GM19240 (cell line): ENCODE measurements at regions not wholly inside any gene's neighbourhood (a gene's known extent, or its start where the extent isn't known, plus 50 kb on each side); places are given as distances from the start of the nearest gene placed in this dataset.
"Not testable (repeated sequence)": the region's sequence is repeated elsewhere in the genome, so short reads cannot be mapped to it uniquely, and the experiment has no call there.

Source experiments
- DNase-seq: peaks from one replicate; pipeline ENCODE4 v3.0.0; 2011; ENCODE audit warnings: low spot score; ENCODE audit not compliant: insufficient read length

GRCh38 chr4:159925770-159926169, 822.9 kb downstream of the RAPGEF2 start:
- DNase-seq = no peak

- DNase-seq = no peak
These were observed 824.0 kb downstream of the RAPGEF2 start for GRCh38 chr4:159926871-159927270.

- no peak for DNase-seq
These were observed 824.9 kb downstream of the RAPGEF2 start for GRCh38 chr4:159927781-159928180.

GRCh38 chr4:159934602-159935001, 831.7 kb downstream of the RAPGEF2 start:
- DNase-seq = not testable (repeated sequence)

GRCh38 chr4:159937595-159937994, 834.7 kb downstream of the RAPGEF2 start:
- DNase-seq = no peak

GRCh38 chr4:159939681-159940080, 836.8 kb downstream of the RAPGEF2 start:
- not testable (repeated sequence) for DNase-seq

- DNase-seq = no peak
These were observed 838.2 kb downstream of the RAPGEF2 start for GRCh38 chr4:159941076-159941475.

GRCh38 chr4:159944477-159944876, 841.6 kb downstream of the RAPGEF2 start:
- no peak for DNase-seq

- DNase-seq = no peak
These were observed 844.2 kb downstream of the RAPGEF2 start for GRCh38 chr4:159946983-159947615.

- no peak for DNase-seq
These were observed 847.8 kb downstream of the RAPGEF2 start for GRCh38 chr4:159950707-159951106.

- no peak for DNase-seq
These were observed 863.9 kb downstream of the RAPGEF2 start for GRCh38 chr4:159966746-159967145.

- not testable (repeated sequence) for DNase-seq
These were observed 874.1 kb downstream of the RAPGEF2 start for GRCh38 chr4:159976871-159977482.

GRCh38 chr4:159977907-159978617, 875.2 kb downstream of the RAPGEF2 start:
- no peak for DNase-seq

GRCh38 chr4:159979351-159979750, 876.5 kb downstream of the RAPGEF2 start:
- DNase-seq = no peak

- no peak for DNase-seq
These were observed 877.1 kb downstream of the RAPGEF2 start for GRCh38 chr4:159979953-159980352.

- DNase-seq = no peak
These were observed 878.1 kb downstream of the RAPGEF2 start for GRCh38 chr4:159980826-159981468.

- no peak for DNase-seq
These were observed 878.6 kb downstream of the RAPGEF2 start for GRCh38 chr4:159981469-159981856.

GRCh38 chr4:159983082-159983481, 880.2 kb downstream of the RAPGEF2 start:
- DNase-seq = no peak

GRCh38 chr4:160009656-160010493, 907.0 kb downstream of the RAPGEF2 start:
- DNase-seq = no peak

GRCh38 chr4:160019936-160020335, 917.1 kb downstream of the RAPGEF2 start:
- no peak for DNase-seq

- DNase-seq = no peak
These were observed 917.9 kb downstream of the RAPGEF2 start for GRCh38 chr4:160020804-160021203.
